ENCODE measurements at regions not wholly inside any gene's neighbourhood (a gene's known extent, or its start where the extent isn't known, plus 50 kb on each side); places are given as distances from the start of the nearest gene placed in this dataset.
A peak's percentile ranks its signal among the peaks of the same experiment; 100 is the strongest.

DNA sequence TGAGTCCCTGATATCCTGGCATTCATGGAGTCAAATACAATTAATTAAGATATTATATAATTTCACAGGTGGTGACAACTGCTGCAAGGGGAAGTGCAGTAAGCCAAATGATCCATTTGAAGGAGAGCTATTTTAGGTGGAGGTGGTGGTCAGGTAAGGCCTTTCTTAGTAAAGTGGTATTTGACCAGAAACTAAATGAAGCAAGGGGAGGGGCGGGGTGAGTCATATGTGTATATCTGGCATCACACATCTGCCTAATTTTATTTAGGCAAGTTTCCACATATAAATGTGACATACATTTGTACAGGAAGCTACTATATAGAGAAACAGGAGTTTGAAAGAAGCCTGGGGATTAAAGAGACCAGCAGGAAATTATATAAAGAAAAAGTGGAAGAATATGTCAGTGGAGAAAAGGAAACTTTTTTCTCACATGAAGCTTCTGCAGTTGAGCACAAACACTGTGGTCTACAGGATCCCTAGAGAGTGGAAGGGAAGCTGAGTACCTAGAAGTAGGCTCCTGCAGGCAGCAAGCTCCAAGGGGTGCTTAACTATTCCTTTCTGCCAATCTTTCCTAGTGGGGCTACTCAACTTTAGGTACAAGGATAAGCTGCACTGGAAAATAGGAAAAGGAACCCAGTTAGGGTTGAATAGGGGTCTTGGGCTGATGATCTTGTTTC, 99.6 kb downstream of the OGFRL1 start:
- no peaks in the 10 kb centered on the region for H3K23me2 ChIP-seq (ENCODE audit: insufficient read length, low read depth, low read length, poor library complexity, severe bottlenecking)
- no peak overlapping the region for H4K8ac ChIP-seq (replicated peaks; ENCODE audit: insufficient read length, low read depth, low read length)
- Mint-ChIP-seq H3K4me3 (no peak overlapping the region), H3K27ac (peak overlapping the region in 1 of 3 experiments; percentile 19; a peak in 1 of 7 replicates), H3K4me1 (peaks cover 20 to 24% of the 10 kb centered on the region in 2 experiments), H3K9me3 (no peaks in the 10 kb centered on the region), H3K27me3 (ENCODE audit: low read depth) (no peaks in the 10 kb centered on the region), H3K36me3 (ENCODE audit: insufficient read depth in 1 of 3, low read depth in 3 of 3) (no peaks in the 10 kb centered on the region)
- H2BK20ac ChIP-seq (ENCODE audit: low read depth, low read length, poor library complexity, severe bottlenecking), result no peak overlapping the region
- H3T11ph ChIP-seq (ENCODE audit: low read length), result no peak overlapping the region
- no peaks in the 10 kb centered on the region for H3K79me2 ChIP-seq (ENCODE audit: insufficient read depth, low read length)
- no peak overlapping the region for H3K27ac ChIP-seq (ENCODE audit: insufficient read length, low read depth, low read length)
- no peak overlapping the region for H2AK5ac ChIP-seq (ENCODE audit: insufficient read length, low read length)
- H4K91ac ChIP-seq (ENCODE audit: insufficient read length, low read depth, low read length), result no peak overlapping the region
- no peak overlapping the region for H2BK120ac ChIP-seq (ENCODE audit: low read depth, low read length, poor library complexity, severe bottlenecking)
- no peak overlapping the region for H2BK15ac ChIP-seq (ENCODE audit: low read depth, low read length)
- no peaks in the 10 kb centered on the region for H3K27me3 ChIP-seq (ENCODE audit: insufficient read depth, low read length)
- no peak overlapping the region for H3K56ac ChIP-seq (ENCODE audit: insufficient read length, low read depth, low read length)
- H2AFZ ChIP-seq (ENCODE audit: low read length), result no peak overlapping the region
- H3K4me1 ChIP-seq (ENCODE audit: insufficient read depth, low read length), result no peaks in the 10 kb centered on the region
- H3K4ac ChIP-seq (ENCODE audit: low read depth, low read length), result no peak overlapping the region
- TF ChIP-seq, protein P1, sequence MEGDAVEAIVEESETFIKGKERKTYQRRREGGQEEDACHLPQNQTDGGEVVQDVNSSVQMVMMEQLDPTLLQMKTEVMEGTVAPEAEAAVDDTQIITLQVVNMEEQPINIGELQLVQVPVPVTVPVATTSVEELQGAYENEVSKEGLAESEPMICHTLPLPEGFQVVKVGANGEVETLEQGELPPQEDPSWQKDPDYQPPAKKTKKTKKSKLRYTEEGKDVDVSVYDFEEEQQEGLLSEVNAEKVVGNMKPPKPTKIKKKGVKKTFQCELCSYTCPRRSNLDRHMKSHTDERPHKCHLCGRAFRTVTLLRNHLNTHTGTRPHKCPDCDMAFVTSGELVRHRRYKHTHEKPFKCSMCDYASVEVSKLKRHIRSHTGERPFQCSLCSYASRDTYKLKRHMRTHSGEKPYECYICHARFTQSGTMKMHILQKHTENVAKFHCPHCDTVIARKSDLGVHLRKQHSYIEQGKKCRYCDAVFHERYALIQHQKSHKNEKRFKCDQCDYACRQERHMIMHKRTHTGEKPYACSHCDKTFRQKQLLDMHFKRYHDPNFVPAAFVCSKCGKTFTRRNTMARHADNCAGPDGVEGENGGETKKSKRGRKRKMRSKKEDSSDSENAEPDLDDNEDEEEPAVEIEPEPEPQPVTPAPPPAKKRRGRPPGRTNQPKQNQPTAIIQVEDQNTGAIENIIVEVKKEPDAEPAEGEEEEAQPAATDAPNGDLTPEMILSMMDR (conservative IDR thresholded peaks at IDR 0.05), result no peak
- WGBS (ENCODE audit: extremely low coverage, insufficient read length, low lambda C conversion rate), result no CpG with 5 or more reads among the region's 1 CpG
- no peaks in the 10 kb centered on the region for H4K20me1 ChIP-seq (ENCODE audit: control insufficient read depth, insufficient read depth, insufficient read length)
- DNase-seq, result no peak
- H3K79me1 ChIP-seq (ENCODE audit: insufficient read depth, low read depth, low read length, poor library complexity, severe bottlenecking), result no peaks in the 10 kb centered on the region
- H2BK12ac ChIP-seq (ENCODE audit: insufficient read length, low read depth, low read length), result no peak overlapping the region
- no peak overlapping the region for H4K5ac ChIP-seq (ENCODE audit: insufficient read length, low read depth, low read length)
- no peak overlapping the region for H3K14ac ChIP-seq (ENCODE audit: insufficient read depth, low read length)
- H2BK5ac ChIP-seq (ENCODE audit: insufficient read length, low read length), result no peak overlapping the region
- H3K4me2 ChIP-seq (ENCODE audit: insufficient read depth, insufficient read length, low read length), result no peak overlapping the region
- H3K9me3 ChIP-seq (ENCODE audit: control insufficient read depth, low read depth, low read length), result no peaks in the 10 kb centered on the region
- H3K23ac ChIP-seq (ENCODE audit: insufficient read length, low read depth, low read length), result no peak overlapping the region
- H3K18ac ChIP-seq (ENCODE audit: insufficient read length, low read depth, low read length), result no peak overlapping the region
- no peak overlapping the region for H3K9ac ChIP-seq (ENCODE audit: extremely low read depth, insufficient read length, low read length)
